ENCODE measurements at regions not wholly inside any gene's neighbourhood (a gene's known extent, or its start where the extent isn't known, plus 50 kb on each side); places are given as distances from the start of the nearest gene placed in this dataset.

DNA sequence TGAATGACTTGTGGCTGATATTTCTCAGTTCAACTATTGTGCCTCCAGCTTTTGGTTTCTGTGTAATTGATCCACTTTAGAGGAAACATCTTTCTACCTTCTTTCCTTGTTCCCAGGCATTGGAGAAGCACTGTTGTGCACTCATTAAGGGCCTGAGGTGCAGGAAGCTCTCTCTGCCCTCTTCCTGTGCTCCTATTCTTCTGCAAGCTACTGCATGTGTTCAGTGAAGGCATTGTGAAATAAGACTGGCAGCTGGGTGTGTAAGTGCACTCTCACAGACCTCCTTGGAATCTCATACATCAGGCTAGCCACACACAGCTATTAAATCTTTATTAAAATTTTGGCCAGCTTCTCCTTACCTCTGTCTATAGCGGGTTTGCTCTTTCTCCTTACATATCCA is 177.8 kb downstream of the OGFRL1 start:
- TF ChIP-seq POLR2A (IDR thresholded peaks at IDR 0.05): no peak
- TF ChIP-seq, protein P1, sequence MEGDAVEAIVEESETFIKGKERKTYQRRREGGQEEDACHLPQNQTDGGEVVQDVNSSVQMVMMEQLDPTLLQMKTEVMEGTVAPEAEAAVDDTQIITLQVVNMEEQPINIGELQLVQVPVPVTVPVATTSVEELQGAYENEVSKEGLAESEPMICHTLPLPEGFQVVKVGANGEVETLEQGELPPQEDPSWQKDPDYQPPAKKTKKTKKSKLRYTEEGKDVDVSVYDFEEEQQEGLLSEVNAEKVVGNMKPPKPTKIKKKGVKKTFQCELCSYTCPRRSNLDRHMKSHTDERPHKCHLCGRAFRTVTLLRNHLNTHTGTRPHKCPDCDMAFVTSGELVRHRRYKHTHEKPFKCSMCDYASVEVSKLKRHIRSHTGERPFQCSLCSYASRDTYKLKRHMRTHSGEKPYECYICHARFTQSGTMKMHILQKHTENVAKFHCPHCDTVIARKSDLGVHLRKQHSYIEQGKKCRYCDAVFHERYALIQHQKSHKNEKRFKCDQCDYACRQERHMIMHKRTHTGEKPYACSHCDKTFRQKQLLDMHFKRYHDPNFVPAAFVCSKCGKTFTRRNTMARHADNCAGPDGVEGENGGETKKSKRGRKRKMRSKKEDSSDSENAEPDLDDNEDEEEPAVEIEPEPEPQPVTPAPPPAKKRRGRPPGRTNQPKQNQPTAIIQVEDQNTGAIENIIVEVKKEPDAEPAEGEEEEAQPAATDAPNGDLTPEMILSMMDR (IDR thresholded peaks at IDR 0.05): no peak
